MM.1S (cell line): ENCODE measurements at regions not wholly inside any gene's neighbourhood (a gene's known extent, or its start where the extent isn't known, plus 50 kb on each side); places are given as distances from the start of the nearest gene placed in this dataset.

ENCODE experiments used
- DNase-seq: peaks from one replicate; pipeline ENCODE4 v3.0.0-alpha.2; 2015
- H2AFZ ChIP-seq: fragments of 300-600 bp; sonication (generic); 2 replicates; pipeline ENCODE4 v1.6.0; 2016; ENCODE audit warnings: antibody characterized with exemption, low read length
- H3F3A ChIP-seq: fragments of 300-600 bp; sonication (generic); 2 replicates; pipeline ENCODE4 v1.6.1; 2016; ENCODE audit warnings: mild to moderate bottlenecking, antibody characterized with exemption, low read length, moderate library complexity, mixed read lengths; ENCODE audit not compliant: insufficient read depth
- H3K27ac ChIP-seq: fragments of 300-600 bp; sonication (generic); 2 replicates; pipeline ENCODE4 v1.5.1; 2016; ENCODE audit warnings: mild to moderate bottlenecking, low read length
- H3K27me3 ChIP-seq: fragments of 300-600 bp; sonication (generic); replicated peaks from 2 replicates; pipeline ENCODE4 v1.6.0; 2016; ENCODE audit warnings: low read length; ENCODE audit not compliant: insufficient read depth
- H3K36me3 ChIP-seq: fragments of 300-600 bp; sonication (generic); replicated peaks from 2 replicates; pipeline ENCODE4 v1.6.1; 2016; ENCODE audit warnings: mild to moderate bottlenecking, low read length, mixed read lengths; ENCODE audit not compliant: insufficient read depth
- H3K4me1 ChIP-seq: fragments of 300-600 bp; sonication (generic); 2 replicates; pipeline ENCODE4 v1.6.1; 2016; ENCODE audit warnings: low read length, mixed read lengths
- H3K4me2 ChIP-seq: fragments of 300-600 bp; sonication (generic); 2 replicates; pipeline ENCODE4 v1.6.0; 2016; ENCODE audit warnings: low read depth, low read length
- H3K4me3 ChIP-seq: fragments of 300-600 bp; sonication (generic); 2 replicates; pipeline ENCODE4 v1.5.1; 2016; ENCODE audit warnings: low read length, mixed read lengths
- H3K79me2 ChIP-seq: fragments of 300-600 bp; sonication (generic); 2 replicates; pipeline ENCODE4 v1.6.1; 2016; ENCODE audit warnings: mixed run types, low read length, mixed read lengths
- H3K9ac ChIP-seq: fragments of 300-600 bp; sonication (generic); 2 replicates; pipeline ENCODE4 v1.6.1; 2016; ENCODE audit warnings: low read length, mixed read lengths
- H3K9me2 ChIP-seq: fragments of 300-600 bp; sonication (generic); replicated peaks from 2 replicates; pipeline ENCODE4 v1.6.1; 2016; ENCODE audit warnings: mild to moderate bottlenecking, low read length, mixed read lengths; ENCODE audit not compliant: insufficient read depth
- H3K9me3 ChIP-seq: fragments of 300-600 bp; sonication (generic); replicated peaks from 2 replicates; pipeline ENCODE4 v1.6.1; 2016; ENCODE audit warnings: mild to moderate bottlenecking, low read length, mixed read lengths; ENCODE audit not compliant: insufficient read depth
- H4K20me1 ChIP-seq: fragments of 300-600 bp; sonication (generic); 2 replicates; pipeline ENCODE4 v1.6.1; 2016; ENCODE audit warnings: mild to moderate bottlenecking, low read length, moderate library complexity, mixed read lengths; ENCODE audit not compliant: insufficient read depth
- EZH2 ChIP-seq: fragments of 300-600 bp; sonication (generic); optimal IDR thresholded peaks from 2 replicates; pipeline ENCODE3; 2017; ENCODE audit warnings: low read depth, mild to moderate bottlenecking, antibody characterized with exemption, low read length, mixed read lengths
- EZH2phosphoT487 ChIP-seq: fragments of 300-600 bp; sonication (generic); IDR thresholded peaks from 2 replicates; pipeline ENCODE4 v1.6.1; 2018; ENCODE audit warnings: antibody characterized with exemption, low read length
- TF ChIP-seq, protein P1 (sequence below): fragments of 300-600 bp; sonication (generic); IDR thresholded peaks from 2 replicates; pipeline ENCODE4 v1.5.1; 2016; ENCODE audit warnings: antibody characterized with exemption, low read length, mixed read lengths

DNA sequence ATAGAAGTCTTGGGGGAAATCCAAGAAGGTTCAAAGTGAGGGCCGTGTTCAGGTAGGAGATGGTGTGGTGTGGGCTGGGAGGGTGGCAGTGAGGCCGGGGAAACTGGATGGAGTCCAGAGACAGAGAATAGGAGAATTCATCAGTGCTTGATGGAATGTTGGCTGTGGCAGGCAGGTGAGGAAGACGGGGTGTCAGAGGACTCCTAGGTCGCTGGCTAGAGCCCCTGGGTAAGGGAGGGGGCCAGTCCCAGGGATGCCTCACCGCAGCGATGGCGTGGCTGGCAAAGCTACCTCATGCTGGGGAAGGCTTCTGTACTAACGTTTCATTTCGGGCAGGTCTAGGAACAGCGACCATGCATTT lies 373.0 kb downstream of the RPS24 start:
- Histone ChIP-seq H3K27me3 (no peaks in the 10 kb centered on the region), H3K9me3 (no peaks in the 10 kb centered on the region), H3K9ac (no peak overlapping the region), H3K9me2 (no peaks in the 10 kb centered on the region), H3F3A (no peaks in the 10 kb centered on the region), H3K79me2 (no peaks in the 10 kb centered on the region), H3K4me3 (peak overlapping the region; percentile 50), H3K27ac (no peak overlapping the region), H3K4me2 (peak overlapping the region; percentile 69), H3K4me1 (no peaks in the 10 kb centered on the region), H4K20me1 (no peaks in the 10 kb centered on the region), H3K36me3 (no peaks in the 10 kb centered on the region), H2AFZ (peak overlapping the region; percentile 90)
- no peak for DNase-seq
- TF ChIP-seq EZH2 (no peak), EZH2phosphoT487 (no peak)
- TF ChIP-seq, protein P1, sequence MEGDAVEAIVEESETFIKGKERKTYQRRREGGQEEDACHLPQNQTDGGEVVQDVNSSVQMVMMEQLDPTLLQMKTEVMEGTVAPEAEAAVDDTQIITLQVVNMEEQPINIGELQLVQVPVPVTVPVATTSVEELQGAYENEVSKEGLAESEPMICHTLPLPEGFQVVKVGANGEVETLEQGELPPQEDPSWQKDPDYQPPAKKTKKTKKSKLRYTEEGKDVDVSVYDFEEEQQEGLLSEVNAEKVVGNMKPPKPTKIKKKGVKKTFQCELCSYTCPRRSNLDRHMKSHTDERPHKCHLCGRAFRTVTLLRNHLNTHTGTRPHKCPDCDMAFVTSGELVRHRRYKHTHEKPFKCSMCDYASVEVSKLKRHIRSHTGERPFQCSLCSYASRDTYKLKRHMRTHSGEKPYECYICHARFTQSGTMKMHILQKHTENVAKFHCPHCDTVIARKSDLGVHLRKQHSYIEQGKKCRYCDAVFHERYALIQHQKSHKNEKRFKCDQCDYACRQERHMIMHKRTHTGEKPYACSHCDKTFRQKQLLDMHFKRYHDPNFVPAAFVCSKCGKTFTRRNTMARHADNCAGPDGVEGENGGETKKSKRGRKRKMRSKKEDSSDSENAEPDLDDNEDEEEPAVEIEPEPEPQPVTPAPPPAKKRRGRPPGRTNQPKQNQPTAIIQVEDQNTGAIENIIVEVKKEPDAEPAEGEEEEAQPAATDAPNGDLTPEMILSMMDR: no peak

- Histone ChIP-seq H3F3A (no peaks in the 10 kb centered on the region), H3K36me3 (no peaks in the 10 kb centered on the region), H3K4me2 (peak overlapping the region; percentile 69), H3K4me1 (no peaks in the 10 kb centered on the region), H2AFZ (peak overlapping the region; percentile 90), H4K20me1 (no peaks in the 10 kb centered on the region), H3K27me3 (no peaks in the 10 kb centered on the region), H3K9ac (no peak overlapping the region; the same call in 1 of the 2 replicates), H3K27ac (no peak overlapping the region), H3K4me3 (peak overlapping the region; percentile 50), H3K9me2 (no peaks in the 10 kb centered on the region), H3K9me3 (no peaks in the 10 kb centered on the region), H3K79me2 (no peaks in the 10 kb centered on the region)
- no peak for TF ChIP-seq EZH2phosphoT487
- TF ChIP-seq, protein P1: no peak
- TF ChIP-seq EZH2: no peak
- peak; percentile 80 for DNase-seq
These were observed 373.5 kb downstream of the RPS24 start for GRCh38 chr10:78407009-78407711.

DNA sequence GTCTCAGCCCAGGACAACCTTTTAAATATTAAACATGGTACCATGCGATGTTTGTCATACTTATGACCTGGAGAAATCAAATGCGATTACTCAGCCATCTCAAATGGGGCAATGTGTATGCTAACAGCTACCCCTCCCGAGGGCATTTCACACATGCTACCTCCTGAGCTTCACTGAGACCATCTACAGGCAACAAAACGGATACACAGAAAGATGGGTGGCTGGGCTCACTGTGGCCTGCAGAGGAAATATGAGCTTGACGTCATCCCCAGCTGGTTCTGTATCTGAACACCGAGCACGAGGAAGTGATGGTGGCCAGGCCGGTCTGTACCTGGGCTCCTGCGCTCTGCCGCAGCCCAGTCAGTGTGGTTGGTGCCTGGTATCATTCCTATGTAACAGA lies 374.3 kb downstream of the RPS24 start:
- Histone ChIP-seq H3F3A (no peaks in the 10 kb centered on the region), H2AFZ (no peak overlapping the region), H3K4me2 (no peak overlapping the region), H4K20me1 (no peaks in the 10 kb centered on the region), H3K27ac (no peak overlapping the region), H3K9me2 (no peaks in the 10 kb centered on the region), H3K79me2 (no peaks in the 10 kb centered on the region), H3K4me3 (no peak overlapping the region), H3K9me3 (no peaks in the 10 kb centered on the region), H3K36me3 (no peaks in the 10 kb centered on the region), H3K27me3 (no peaks in the 10 kb centered on the region), H3K9ac (no peak overlapping the region), H3K4me1 (no peaks in the 10 kb centered on the region)
- no peak for DNase-seq
- TF ChIP-seq EZH2 (no peak), EZH2phosphoT487 (no peak)
- TF ChIP-seq, protein P1: no peak
